ENCODE measurements at regions not wholly inside any gene's neighbourhood (a gene's known extent, or its start where the extent isn't known, plus 50 kb on each side); places are given as distances from the start of the nearest gene placed in this dataset.
A peak's percentile ranks its signal among the peaks of the same experiment; 100 is the strongest.

DNA sequence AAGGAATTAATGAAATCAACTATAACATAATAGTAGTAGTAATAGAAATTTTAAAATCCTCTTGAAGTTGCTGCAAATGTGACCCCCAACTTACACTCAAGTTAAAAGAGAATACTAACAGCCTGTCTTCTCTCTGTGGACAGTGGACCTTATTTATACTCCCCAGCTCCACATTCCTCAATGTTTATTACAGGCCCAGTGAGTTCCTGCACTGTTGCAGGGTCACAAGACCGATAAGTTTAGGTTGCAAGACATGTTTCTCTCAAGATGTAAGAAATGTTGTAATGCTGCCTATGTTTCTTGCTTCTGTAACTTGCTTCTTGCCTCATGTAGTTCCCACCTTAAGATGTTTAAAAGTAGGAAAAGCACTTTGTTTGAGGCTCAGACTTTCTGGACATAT is 888.1 kb downstream of the PDCD6IP start:
- DNase-seq = no peak

DNA sequence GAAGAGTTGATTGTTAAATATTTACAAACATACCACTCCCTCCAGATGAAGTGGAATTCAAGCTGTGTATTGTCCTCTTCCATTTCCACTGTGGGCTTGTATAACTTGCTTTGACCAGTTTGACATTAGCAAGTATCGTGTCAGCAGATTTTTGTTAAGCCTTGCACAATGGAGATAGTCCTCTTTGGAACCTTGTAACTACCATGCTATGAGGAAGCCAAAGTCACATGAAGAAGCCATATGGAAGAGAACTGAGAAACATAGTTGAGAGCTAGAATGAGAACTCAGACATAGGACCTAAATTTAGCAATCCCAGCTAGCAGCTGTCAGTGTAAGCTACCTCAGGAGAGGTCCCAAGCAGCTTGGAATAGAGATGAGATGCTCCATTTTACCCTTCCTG is 889.2 kb downstream of the PDCD6IP start:
- no peak for DNase-seq

DNA sequence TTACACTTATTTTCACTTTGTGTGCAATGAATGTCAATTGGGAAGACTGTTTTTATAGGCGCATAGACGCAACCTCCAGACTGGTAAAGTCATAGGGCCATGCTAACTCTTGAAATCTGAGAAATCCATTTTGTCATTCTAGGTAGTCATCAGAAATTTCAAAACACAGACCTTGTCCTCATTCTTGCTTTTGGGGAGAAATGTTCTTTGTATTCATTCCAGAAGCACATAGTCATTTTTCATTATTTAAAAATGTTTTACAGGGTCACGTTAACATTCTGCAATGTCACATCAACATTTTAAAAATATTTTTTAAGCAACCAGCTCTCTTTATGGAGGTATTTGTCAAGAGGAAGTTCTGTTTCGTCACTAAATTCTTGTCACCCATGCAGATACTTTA is 898.4 kb downstream of the PDCD6IP start:
- DNase-seq = no peak

DNA sequence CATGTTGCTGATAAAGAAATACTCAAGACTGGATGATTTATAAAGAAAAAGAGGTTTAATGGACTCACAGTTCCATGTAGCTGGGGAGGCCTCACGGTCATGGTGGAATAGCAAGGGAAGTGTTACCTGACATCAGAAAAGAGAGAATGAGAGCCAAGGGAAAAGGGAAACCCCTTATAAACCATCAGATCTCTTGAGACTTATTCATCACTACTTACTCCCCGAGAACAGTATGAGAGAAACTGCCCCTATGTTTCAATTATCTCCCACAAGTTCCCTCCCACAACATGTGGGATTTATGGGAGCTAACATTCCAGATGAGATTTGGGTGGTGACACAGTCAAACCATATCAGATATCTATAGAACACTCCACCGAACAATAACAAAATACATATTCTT is 904.6 kb downstream of the PDCD6IP start:
- DNase-seq = no peak

DNA sequence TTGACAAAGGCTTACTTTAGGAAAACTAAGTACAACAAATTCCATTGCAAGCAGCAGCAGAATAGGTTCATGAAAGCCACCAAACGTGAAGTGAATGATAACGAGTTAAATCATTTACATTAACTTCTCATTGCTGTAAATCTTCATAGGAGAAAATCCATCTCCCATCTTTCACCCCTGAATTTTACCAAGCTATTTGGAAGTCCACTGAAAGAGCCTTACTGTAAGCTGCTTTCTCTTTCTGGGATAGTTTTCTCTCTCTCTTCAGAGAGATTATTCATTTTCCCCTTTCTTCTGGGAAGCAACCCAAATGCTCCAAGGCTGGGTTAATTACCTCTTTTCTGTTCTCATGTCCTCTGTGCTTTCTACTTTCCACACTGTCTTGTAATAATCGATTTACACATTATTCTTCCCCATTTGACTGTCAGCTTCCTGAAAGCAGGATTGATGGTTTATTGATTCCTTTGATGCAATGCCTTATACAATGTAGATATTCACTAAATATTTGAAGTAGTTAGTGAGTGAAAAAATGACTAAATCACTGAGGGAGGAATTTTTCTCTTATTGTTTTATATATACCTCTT is 914.3 kb upstream of the ARPP21 start:
- no peak for DNase-seq

DNA sequence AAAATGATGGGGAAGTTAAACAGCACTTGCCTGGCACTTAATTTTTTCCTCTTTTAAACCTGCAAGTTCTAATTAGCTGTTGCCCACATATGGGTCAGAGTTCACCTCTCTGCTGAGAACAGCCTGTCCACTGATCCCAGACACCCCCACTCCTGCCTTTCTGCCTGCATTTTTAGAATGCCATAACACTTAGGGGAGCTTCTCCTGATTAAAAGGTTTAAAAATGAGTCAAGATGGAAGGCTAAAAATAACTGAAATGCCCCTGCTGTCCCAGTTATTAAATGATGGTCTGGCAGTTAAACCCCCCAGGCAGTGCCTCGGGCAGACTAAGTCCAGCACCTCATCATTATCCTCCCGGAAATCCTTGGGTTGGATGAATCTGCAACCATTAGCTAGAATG is 913.6 kb upstream of the ARPP21 start:
- DNase-seq = peak; percentile 9

DNA sequence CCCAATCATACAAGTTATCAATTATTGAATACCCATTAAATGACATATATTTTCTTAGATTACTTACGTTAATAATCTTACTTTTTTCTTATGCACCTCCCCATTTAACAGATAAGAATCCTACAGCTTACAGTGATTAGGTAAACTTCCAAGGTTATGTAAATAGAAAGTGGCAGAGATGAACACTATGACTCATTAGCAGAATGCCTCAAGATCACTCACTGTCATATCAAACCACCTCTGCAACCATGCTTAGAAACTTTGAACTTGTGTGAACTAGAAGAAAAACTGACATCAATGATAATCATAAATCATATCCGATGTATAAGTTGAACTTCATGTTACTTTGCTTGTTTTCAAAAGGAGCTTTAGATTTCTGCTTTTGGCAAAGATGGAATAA is 911.6 kb upstream of the ARPP21 start:
- DNase-seq = no peak

DNA sequence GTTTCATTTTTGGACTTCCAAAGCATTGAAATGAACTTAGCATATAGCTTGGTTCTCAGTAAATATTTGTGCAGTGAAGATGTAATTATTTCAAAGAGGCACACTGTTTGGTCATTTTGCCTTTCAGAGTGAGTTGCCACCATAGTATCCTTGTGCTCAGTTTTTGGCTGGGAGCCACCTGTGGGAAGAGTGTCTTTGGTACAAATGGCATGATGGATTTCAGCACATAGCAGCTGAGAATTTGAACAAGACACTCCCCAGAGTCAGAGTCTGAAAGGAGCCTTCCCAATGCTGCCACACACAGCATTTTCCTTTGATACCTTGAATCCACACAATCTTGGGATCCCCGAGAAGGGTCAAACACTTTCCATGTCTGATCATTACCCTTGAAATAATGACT is 897.2 kb upstream of the ARPP21 start:
- DNase-seq = no peak

DNA sequence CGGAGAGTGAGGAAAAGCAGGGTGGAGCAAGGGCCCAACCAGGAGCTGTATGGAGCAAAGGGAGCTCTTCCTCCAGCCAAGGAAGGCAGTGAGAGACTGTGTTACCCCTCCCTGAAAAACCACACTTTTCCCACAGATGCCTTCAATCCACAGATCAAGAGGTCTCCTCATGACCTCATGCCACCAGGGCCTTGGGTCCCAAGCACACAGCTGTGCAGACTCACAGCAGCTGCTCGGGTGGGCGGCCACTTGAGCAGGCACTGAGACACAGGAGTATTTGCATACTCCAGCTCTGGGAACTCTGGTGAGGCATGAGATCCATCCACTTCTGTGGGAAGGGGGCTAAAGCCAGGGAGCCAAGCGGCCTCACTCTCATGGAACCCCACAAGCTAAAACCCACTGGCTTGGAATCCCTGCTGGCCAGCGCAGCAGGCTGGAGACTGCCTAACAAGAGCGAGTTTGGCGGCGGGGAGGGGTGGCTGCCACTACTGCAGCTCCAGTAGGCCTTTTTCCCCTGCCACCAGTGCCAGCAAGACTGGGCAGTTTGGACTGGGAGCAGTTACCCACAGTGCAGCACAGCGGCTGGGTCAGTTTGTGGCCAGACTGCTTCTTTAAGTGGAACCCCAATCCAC is 880.6 kb upstream of the ARPP21 start:
- no peak for DNase-seq

DNA sequence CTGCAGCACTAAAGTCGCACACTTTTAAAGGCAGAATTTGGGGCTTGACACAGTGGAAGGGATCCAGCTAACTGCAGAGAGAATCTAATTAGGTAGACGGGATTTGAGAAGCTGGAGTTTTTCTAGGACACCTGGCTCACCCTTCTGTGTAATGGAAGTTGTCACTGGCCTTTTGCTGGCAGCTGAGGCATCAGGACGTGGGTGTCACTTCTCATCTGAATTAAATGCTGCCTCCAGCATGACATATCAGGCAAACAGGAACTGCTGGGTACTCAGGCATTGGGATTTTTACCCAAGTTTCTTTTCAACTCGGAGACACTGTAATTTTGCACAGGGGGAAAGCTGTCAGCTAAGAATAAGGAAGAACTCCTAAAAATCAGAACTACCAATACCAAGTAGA is 861.9 kb upstream of the ARPP21 start:
- DNase-seq = no peak

DNA sequence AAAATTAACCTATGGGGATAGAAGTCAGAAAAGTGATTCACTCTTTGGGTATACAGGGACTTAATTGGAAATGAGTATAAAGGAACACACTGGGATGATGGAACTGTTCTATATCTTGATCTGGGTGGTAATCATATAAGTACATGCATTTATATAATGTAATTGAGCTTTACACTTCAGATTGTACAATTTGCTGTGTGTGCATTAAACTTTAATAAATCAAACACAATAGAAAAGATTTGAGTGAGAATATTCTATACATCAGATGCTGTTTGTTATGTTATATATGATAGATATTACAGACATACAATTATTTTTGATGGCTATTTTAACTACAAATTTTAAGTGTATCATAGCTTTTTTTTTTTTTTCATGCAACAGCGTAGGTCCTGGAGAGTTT is 860.2 kb upstream of the ARPP21 start:
- DNase-seq = no peak

DNA sequence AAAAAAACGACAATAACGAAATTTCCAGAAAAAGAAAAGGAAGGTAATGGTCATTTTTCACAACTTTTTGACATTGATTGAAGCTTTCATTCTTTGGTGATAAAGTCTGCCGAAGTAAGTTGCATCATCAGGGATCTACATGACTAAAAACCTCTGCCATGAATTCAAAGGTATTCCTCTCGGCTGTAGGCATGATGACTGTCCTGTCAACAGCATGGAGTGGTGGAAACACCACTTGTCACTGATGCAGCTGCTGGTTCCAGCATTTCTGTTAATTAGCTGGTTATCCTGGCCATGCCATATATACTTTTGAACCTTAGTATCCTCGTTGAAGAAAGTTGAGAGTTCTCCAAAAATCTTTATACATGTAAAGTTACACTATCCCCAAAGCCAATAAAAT is 859.0 kb upstream of the ARPP21 start:
- no peak for DNase-seq

DNA sequence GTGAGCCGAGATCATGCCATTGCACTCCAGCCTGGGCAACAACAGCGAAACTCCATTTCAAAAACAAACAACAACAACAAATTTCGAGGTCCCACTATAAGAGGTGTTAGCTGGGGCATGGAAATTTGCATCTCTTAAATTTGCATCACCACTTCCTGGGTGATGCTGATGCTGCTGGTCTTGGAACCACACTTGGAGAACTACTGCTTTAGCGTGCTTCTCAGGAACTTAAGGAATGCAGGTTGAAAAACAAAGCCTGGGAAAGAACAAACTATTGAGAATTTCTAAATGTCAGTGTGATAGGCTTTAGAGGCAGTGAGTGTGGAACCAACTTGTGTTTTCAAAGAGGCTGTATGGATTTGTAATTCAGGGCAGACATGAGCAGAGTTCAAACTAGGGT is 858.4 kb upstream of the ARPP21 start:
- DNase-seq = peak; percentile 63

DNA sequence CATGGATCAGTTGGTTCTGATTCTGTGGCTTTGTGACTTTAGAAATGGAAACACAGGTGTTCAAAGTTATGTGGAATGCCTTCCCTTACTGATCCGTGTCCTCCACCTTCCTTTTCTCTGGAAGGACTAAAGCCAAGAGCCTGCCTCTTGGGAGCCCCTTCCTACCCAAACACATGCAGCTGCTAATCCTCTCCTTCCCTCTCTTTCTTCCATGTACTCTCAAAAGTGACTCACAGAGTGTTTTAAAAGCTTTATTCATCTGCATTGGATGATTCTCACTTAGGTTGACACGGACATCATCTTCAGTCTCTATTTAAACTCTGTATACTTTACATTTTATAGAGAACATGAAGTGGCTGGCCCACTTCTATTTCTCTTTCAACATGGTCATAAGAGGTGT is 856.5 kb upstream of the ARPP21 start:
- peak; percentile 66 for DNase-seq

DNA sequence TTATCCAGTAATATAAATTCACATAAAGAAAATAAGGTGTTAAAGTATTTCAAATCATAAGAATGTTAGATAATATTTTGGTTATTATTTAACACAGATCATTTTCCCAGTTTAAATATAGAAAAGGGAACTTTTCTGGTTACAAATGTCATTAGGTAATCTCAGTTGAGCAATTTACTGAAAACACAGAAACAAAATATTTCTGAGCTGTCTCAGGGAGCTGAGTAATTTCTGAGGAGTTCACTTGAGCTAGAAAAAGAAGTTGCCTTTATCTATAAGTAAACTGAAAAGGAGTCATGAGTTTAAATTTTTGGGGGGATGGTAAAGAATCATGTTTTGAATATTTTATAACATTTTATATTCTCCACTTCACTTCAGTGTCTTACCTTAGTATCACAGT is 855.4 kb upstream of the ARPP21 start:
- peak; percentile 78 for DNase-seq

DNA sequence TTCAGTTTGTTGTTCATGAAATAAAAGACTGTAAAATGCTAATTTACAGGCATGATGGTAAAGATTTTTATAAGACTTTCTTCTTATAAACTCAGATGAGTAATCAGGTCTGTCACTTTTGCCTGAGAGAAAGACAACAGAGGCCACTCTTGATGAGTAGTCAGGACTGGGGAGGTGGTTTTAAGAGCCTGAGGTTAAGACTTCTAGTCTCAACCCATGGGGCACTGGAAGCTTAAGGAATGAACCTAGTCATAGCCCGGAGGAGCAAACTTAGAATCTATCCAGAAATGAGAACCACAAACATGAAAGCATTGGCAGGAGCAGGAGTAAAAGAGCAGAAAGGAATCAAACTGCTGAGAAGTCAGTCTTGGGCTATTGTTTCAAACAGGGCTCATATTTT is 846.3 kb upstream of the ARPP21 start:
- peak; percentile 69 for DNase-seq

DNA sequence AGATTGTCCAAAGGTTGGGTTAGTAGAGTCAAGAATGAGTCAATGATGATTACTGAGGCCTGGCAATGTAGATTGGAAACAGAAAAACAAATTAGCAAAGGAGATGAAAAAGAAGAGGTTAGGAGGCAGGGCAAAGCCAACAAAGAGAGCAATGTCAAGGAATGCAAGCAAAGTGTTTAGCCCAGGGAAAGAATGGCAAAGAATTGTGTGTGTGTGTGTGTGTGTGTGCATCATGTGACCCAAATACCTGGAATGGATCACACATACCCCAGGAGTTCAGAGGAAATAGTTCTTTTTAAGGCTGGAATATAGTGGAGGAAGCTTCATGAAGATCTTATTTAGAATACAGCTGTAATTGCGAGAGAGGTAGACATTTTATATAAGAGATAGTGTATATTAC is 831.7 kb upstream of the ARPP21 start:
- DNase-seq = no peak

DNA sequence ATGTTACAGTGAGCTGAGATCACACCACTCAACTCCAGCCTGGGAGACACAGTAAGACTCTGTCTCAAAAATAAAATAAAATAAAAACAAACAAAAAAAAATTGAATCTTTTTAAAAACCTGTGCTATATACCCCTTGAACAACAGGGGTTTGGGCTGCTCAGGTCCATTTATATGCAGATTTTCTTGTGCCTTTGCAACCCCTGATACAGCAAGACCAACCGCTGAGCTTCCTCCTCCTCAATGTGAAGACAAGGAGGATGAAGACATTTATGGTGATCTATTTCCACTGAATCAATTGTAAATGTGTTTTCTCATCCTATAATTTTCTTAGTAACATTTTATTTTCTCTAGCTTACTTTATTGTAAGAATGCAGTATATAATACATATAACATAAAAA is 831.0 kb upstream of the ARPP21 start:
- DNase-seq = no peak

DNA sequence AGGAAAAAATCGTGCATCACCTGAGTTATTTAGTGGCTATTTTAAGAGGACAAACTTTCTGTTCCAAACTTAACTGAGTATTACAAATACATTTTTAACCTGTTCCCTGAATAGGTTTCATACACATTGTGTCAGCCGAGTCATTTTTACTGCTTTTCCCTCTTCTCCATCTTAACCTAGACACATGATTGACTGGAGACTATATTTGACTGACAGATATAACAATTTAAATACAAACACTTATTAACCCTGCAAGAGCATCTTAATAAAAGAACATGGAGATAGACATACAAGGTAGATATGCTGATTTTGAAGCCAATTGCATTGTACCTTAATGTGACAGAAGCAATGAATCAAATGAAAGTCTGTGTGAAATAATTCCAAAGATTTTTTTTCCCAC is 810.5 kb upstream of the ARPP21 start:
- DNase-seq = no peak

DNA sequence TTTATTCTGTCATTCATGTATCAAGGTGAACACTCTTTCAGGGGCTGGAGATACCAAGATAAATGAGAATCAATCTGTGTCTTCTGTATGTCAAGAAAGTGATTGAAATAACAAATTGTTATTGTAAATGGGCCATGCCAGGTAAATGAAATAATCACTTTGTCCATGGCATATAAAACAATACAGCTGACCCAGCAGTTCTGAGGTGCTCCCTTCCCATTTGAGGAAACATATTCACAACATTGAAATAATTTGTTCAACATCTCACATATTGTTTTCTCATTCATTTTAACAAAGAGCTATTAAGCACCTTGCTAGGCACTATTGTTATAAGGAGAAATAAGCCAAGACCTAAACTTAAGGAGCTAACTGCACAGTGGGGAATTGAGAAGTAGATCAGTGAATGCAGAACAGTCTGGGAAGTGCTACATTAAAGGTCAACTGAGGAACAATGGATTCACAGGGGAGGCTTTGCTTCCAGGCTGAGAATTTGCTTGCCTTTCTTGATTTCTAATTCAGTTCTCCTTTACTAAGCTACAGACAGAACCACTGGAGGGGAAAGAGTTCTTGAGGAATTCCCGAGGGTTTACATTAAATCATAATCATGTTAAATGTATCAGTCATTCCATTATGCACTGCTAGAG is 806.3 kb upstream of the ARPP21 start:
- DNase-seq = no peak

DNA sequence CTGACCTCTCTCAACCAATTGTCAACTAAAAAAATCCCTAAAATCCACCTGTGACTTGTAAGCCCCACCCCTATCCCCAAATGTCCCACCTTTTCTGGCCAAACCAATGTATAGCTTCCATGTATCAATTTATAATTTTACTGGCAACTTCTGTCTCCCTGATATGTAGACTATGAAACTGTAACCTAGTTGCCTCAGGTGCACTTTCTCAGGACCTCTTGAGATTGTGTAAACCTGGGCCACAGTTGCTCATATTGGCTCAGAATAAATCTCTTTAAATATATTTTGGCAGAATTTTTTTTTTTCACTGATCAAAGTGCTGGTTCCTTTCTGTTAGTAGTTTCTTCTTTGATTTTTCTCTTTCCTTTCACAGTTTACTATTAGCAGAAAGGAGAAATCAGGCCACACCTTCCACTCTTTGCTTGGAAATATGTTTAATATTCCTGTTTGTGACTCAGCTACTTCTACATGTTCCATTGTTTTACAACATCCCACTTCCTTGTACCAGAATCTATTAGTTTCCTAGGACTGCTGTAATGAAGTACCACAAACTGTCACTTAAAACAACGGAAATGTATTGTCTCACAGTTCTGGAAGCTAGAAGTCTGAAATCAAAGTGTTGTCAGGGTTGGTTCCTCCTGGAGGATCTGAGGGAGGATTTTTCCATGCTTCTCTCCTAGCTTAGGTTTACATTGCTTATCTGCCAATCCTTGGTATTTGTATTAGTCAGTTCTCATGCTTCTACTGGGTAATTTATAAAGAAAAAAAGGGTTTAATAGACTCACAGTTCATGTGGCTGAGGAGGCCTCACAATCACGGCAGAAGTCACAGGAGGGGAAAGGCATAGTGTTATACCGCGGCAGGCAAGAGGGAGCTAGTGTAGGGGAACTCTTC is 801.2 kb upstream of the ARPP21 start:
- DNase-seq = no peak

DNA sequence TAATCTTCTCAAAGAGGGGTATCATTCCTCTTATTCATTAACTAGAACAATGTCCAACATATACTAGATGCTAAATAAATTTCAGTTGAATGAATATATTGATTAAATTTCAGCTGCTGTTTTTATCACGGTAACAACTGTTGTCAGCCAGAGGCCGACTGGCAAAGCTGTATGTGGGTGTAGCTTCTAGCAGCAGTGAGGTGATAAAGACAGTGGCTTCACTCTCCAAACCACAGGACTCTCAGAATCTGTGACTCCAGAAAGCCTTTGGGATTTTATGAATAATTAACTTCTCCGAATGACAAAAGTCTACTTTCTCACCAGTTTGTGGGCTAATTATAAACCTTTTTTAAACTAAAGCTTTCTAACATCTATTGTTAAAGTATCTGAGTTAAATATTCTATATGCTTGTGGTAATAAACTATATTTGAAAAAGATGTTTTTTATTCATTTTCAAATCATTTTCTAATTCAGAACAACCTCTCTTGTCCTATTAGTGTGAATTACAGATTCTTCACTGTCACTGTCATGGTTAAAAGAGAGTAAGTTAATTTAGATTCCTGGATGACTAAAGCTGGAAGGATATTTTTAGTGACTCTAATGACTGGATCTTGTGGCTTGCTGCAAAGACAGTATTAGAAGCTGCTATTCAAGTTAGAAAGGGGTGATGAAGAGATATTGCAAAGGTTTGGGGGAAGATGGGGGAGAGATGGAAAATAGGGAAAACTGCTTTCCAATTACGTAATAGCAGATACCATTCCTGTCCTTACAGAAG is 796.4 kb upstream of the ARPP21 start:
- DNase-seq = peak; percentile 60

DNA sequence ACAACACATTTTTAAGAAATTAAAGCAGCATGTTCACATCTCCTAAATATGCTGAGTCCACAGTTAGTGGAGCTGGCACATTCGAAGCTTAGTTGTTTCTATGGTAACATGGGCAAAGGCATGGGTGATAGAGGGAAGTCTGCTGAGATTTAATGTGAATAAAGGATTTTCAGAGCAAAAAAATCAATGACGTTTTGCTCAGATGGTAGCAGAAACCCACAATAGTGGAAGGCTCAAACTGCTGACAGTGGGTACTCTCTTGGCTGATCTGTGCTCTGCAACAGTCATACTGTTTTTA is 795.1 kb upstream of the ARPP21 start:
- no peak for DNase-seq

All from fibroblast of skin of right biceps (primary cell).